ENCODE measurements at regions not wholly inside any gene's neighbourhood (a gene's known extent, or its start where the extent isn't known, plus 50 kb on each side); places are given as distances from the start of the nearest gene placed in this dataset.

DNA sequence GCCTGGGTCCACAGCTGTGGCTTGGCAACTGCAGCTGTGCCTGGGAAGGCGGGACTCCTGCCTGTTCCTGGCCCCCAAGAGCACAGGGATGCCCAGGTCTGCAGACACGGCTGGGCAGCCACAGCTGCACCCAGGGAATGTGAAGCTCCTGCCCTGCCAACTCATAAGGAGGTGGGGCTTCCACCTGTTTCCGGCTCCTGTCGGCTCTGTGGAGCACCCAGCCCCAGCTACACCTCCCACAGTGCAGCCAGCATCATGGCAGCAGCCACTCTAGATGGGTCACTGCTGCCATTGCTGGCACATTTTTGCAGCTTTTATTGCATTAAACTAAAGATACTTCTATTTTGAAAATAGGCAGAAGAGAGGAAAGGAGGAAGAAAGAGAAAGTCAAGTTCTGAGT lies 207.9 kb downstream of the SAMD5 start:
- no peak for DNase-seq

DNA sequence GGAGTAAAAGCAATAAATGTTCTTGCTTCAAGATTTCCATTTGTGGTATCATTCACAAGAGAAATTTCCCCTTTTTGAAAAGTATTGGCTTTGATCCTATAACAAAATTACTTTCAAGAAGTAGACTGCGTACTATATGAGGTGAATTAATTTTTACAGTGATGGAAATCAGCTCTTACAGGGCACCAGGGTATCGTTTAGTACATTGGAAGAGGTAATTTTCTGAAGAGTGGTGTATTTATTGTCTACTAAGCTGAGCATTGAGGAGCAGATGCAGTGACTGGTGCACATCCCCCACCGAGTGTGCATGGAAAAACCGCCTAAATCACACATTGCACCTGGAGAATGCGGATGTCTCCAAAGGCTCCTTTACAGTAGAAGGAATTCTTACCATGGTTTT lies 209.5 kb downstream of the SAMD5 start:
- no peak for DNase-seq

DNA sequence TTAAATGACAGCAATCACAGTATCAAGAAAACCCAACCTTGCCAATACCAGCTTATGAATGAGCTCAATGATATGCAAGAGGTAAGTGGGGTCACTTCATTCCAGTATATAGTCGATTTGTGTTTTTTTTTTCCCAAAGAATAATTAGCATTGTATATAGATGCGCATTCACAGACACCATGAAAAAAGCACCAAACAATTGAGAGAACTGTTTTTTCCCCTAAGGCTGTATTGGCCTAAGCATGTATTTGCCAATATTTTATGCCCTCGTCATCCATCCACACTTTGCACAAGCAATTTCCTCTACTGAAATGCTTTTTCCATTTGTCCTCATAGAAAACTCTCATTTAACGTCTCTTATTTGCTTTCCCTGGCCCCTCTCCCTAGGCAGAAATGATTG lies 213.7 kb downstream of the SAMD5 start:
- DNase-seq = no peak

DNA sequence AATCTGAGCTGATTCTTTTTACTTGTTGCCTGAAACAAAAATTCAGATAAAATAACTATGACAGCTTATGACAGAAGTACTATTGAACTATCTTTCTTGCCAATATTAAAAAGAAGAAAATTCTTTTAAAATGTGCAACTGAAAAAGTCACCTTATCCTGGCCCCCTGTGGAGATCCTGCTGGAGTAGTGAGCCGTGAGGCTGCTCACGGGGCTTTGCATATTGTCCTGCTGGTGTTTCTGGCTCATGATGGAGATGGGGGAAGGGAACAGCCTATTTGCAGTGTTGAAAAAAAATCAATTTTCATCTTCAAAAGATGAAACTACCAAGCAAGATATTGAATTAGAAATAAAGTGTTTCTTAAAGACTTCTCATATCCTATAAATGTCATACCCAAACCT lies 216.0 kb downstream of the SAMD5 start:
- DNase-seq = no peak

DNA sequence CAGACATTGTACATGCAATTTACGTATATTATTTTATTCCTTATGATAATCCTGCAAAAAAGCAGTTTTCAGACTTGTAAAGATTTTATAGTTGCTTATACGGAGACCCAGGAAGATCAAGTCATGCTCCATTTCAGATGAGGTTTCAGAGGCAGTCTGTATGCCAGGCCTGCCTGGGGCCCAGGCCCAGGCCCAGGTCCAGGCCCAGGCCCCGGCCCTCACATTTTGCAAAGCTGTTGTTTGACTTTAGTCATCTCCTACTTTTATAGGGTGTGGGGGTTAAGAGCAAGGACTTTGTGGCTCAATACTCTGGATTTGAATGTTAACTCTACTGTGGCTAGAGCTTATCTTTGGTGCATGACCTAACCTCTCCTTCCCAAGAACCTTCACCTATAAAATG lies 217.9 kb downstream of the SAMD5 start:
- DNase-seq = no peak

DNA sequence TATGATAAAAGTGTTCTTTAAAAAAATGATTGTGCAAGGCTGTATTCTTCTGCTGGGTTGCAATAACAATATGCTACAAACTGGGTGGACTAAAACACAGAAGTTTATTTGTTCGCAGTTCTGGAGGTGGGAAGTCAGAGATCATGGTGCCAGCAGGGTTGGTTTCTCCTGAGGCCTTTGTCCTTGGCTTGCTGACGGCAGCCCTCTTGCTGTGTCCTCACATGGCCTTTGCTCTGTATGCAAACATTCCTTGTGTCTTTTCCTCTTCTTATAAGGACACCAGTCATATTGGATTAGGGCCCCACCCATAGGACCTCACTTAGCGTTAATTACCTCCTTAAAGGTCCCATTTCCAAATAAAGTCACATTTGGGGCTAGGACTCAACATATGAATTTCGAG lies 220.4 kb downstream of the SAMD5 start:
- no peak for DNase-seq

DNA sequence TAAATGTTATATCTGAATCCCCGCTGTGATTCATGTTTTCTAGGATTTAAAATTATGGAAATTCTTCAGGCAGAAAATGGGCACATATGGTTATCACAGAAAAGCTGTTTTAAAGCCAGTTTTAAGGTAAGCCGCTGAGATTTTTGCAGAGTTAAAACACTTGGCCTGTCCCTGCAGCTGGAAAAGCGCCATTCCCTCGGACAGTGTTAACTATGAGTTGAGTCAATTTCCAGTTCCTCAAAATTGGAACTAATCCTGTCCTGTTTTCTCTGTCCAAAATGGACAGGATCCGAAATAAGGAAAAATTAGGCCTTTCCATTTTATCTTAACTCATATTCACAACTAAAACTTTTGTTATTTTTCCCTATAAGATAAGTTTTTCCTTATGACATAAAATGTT lies 225.2 kb downstream of the SAMD5 start:
- DNase-seq = no peak

DNA sequence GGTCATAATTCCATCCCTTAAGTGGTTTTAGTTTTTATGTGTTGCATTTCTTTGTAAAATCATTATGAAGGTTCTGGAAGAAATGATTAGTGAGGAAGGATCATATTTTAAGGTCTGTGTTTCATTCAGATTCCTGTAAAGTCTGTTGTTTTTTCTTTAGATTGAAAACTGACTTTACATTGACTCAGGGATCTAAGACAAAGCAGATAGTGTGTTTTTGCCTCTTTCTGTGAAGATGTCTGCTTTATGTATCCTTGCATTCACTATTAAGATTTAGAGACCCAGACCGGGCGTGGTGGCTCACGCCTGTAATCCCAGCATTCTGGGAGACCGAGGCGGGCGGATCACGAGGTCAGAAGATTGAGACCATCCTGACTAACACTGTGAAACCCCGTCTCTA lies 225.7 kb downstream of the SAMD5 start:
- DNase-seq = no peak

DNA sequence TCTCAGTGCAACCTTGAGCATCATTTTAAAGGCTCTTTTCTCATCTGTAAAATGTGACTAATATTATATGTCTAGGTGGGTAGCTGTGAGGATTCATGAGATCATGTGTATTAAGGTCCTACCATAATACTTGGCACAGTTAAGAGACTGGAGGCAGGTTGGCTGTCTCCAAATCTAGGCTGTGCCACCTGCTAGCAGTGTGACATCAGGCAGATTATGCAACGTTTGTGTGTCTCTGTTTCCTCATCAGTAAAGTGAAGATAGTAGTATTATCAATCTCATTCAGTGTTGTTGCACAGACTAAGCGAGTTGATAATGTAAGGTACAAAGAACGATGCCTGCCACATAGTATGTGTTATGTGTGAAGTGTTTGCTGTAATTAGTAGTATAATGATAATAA lies 227.4 kb downstream of the SAMD5 start:
- no peak for DNase-seq

DNA sequence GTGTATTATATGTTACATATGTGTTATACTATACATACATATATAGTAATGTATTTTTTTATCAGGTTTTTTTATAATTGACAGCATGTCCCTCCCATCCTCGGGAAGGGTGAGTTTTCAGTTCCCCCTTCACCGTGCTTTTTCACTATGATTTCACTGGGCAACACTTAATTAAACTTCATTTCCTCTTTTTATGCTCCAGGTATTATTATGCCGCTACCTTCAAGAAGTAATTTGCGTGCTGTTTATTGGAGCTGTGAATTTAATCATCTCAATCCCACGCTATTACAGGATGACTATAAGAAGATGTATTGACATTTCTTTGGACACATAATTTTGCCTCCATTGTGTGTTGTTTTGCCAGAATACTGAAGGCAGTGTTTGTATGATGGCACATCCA lies 228.6 kb downstream of the SAMD5 start:
- DNase-seq = no peak

DNA sequence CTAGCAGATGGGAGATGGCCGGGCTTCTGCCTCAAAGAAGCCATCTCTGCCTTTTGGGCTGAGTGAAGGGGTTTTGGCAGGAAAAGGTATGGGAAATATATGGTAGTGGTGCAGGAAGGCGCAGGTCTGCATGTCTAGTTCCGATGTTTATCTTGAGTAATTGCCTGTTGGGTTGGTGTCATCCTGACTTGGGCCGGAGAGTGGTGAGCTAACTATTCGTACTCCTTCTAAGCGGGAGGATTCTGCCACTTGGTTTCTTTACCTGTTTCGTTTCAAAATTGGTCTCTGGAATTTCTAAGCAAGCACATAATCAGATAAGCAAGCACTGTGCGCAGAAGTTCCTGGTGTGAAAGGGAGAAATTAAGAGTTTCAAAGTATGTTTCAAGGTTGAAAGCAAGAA lies 229.6 kb downstream of the SAMD5 start:
- no peak for DNase-seq

DNA sequence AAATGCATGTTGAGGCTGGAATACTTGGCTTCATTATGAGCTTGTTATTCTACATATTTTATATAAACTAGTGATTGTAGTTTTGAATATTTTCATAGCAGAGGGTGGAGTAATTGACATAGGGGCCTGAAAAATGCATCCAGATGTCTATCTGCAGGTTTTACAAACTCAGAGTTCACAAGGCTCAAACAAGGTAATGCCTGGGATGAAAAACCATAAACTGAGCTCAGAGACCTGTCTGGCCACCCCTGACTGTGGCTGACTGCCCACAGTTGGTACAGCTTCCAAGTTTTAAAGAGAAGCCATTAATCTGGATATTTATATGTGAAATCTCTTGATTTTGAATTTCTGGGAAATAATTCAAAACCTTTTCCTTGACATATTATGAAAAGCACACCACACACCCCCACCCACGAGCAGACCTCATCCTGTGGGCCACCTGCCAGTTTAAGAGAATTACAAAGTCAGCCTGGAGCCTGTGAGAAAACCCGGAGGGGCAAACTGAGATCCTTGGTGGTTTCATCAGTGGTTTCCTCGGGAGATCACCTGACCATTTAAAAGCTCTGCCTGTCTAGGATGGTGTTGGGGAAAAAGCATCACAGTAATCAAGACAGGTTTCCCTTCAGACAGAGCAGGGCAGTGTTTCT lies 230.1 kb downstream of the SAMD5 start:
- DNase-seq = no peak

DNA sequence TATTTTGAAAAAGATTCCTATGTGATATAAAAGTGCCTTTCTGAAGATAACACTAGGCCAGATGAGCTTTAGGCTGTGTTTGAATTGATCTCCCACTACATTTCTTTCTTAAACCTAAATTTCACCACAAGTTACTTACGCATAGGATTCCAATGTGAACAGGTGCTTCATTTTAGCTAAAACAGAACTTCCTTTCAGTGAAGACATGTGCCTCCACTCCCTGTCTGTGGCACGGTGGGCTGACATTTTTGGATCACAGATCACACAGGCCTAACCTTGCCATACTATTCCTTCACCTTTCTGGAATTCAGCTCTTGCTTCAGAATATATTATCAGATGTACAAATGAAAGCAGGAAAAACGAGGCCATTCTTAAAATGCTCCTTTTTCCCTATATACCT lies 231.8 kb downstream of the SAMD5 start:
- no peak for DNase-seq

DNA sequence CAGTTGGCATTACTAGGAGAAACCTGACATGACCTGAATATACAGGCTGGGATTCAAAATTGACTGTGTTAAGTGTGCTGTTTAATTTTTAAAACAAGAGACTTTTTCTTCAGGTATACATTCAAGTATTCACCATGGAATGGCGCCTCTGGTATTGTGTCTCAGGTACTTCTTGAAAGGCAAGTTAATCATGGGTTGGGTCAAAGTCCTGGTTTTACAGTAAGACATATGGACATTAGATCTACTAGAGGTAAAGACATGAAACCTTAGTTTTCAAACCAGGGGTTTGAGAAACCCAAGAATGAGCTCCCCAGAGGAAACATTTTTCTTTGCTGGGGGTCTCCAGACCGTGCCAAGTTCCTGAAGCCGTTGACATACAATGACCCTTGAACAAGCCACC lies 232.4 kb downstream of the SAMD5 start:
- DNase-seq = no peak

DNA sequence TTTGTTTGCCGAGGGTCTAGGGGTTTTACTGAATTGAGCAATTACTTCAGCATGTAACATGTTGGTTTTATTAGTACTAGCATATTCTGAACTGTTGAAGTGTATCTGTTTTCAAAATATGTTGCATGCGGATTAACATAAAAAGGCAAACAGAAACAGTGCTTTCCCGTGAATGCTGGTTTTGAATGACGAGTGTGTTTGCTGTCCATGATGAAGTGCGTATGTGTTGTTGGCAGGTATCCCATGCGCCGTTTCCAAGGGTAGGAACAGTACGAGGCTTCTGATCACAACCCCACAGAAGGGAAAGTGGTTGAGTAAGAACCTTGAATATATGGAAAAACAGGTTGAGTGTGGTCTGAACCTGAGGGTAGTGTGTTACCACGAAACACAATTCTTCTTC lies 232.9 kb downstream of the SAMD5 start:
- no peak for DNase-seq

DNA sequence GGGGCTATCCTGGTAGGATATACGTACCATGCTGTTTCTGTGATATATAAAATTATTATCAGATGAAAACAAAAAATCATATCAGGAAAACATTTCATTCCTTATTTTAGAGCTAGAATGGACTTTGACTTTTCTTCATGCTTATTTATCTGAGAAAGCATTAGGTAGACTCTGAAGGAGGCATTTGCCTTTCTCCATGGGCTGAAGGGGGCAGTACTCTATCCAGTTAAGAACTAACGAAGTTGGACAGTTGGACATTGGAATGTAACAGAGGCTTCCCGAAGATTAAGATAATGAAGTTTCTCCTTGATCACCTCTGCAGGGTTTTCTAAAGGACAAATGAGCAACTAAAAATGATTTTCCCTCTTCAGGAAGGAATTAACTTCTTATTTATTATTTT lies 233.9 kb downstream of the SAMD5 start:
- no peak for DNase-seq

DNA sequence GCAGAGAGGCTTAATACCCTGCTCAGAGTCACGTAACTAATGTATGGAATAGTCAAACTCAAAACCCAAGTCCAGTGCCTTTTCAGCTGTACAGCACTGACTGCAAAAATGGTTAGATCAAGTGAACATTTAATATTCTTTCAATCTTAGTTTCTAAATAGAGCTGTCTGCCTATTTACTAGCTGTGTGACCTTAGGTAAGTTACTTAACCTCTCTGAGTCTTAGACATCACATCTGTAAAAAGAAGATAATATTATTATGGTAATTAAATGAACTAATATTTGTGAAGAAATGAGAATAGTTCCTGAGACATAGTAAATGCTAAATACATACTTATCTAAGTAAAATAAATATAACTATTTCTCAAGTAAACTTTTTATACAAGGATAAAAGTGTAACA lies 235.5 kb downstream of the SAMD5 start:
- DNase-seq = no peak

DNA sequence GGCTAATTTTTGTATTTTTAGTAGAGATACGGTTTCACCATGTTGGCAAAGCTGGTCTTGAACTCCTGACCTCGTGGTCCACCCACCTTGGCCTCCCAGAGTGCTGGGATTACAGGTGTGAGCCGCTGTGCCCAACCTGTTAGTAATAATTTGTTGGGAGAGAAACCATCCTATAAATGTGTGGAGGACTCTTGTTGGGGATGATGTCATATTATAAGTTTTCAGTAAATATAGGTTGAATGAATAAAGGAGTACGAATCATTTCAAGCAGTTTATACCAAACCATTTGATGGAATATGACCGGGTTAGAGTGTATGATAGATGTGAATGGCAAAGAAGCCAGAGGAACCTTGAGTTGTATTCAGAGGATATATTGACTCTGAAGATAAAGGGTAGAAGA lies 240.8 kb downstream of the SAMD5 start:
- DNase-seq = no peak

DNA sequence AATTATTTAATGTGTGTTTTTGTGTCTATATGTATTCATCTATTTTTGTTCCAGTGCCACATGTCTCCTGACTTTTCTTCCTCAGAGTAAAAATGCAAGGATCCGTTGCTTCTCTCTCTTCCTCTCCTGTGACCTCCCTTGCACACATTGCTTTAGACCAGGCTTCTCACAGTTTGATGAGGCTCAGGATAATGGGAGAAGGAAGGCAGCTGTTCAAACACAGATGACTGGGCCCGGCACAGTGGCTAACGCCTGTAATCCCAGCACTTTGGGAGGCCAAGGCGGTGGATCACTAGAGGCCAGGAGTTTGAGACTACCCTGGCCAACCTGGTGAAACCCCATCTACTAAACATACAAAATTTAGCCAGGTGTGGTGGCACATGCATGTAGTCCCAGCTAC lies 241.9 kb downstream of the SAMD5 start:
- no peak for DNase-seq

DNA sequence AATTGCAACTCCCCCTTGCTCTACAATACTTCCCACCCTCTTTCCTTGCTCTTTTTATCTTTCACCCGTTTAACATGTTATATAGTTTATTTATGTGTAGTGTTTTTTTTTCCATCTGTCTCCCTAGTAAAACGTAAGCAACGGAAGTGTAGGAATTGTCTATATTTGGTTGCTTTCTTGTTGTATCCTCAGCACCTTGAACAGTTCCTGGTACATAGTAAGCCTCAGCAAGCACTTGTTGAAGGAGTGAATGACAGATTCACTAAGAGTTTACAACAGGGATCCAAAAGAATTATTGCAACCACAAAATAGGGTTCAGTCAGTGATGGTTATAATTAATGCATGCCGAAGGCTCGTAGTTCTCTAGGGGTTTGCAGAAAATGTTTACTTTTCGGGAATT lies 242.7 kb downstream of the SAMD5 start:
- no peak for DNase-seq

DNA sequence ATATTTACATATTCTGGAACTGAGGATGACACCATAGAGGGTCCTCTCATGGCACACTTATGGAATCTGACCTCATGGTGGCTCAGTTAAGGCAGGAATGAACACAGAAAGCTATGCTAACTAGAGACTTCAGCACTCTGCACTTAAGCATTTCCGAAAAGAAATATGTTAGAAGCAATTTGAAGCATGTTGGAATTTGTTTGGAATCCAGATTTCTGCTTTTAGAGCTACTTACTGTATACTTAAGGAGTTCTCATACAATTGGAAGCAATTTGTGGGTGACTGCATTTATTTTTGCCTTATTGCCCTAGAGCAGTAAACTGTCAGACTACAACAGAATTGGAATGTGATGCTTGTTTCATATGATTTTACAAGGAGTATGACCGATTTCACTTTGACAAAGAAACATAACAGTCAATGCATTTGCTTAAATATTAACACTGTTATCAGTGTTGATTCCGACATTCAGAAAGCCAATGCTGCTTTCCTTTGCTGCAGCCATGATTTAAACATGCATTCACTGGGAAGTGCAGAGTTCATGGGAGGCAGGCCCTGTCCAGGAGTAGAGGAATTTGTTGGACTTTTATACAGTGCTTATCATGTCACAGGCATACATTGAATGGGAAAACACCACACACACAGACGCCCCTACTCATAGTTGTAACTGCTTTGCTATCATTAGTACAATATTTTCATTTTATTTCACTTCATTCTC lies 244.4 kb downstream of the SAMD5 start:
- DNase-seq = no peak

DNA sequence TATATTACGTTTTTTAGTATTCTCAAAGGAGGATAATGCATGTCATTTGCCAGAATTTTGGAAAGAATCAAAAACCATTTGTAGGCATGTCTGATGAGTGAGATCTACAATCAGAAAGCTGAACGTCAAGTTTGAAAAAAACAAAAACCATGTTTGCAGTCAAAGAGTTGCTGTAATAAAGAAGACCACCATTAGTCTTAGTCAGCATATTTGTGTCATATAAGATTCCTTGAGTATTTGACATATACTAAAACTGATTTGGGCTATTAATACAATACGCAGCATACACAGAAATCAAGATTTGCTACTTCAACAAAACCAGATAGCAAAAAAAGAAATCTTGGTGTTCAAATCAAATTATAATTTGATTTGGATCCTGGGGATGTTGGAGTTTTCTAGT lies 247.5 kb downstream of the SAMD5 start:
- DNase-seq = no peak

DNA sequence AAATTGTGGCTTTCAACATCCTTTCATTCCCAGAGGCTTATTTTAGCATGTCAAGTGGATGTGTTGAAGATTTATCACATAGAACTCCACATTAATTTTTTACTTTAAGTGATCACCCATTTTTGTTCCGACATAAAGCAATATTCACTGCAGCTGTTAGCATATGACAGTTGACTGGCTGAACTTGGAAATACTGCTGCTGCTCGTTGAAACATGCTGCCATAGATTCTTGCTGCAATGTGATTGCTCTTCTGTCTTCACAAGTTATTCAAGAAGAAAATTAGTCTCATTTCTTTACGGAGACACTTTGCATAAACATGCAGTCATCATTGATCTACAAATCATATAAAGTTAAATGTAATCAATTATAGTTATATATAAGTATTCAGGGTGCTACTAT lies 248.4 kb downstream of the SAMD5 start:
- DNase-seq = no peak

DNA sequence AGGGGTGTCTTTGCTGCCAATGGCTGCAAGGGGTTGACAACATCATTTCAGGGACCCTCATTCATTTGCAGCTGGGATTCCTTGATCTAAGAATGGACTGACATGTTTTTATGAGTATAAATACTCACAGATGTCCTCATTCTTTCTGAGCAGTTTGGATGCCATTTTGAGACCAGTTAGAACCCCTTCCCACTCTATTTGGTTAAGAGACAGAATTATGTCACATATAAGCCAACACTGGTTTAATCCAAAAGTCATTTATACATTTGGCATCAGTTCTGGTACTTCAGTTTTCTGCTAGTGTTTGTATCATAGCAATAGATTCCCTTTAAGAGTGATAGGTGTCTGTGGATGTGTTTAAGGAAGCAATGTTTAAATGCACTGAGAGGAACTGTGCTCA lies 248.8 kb downstream of the SAMD5 start:
- DNase-seq = no peak

DNA sequence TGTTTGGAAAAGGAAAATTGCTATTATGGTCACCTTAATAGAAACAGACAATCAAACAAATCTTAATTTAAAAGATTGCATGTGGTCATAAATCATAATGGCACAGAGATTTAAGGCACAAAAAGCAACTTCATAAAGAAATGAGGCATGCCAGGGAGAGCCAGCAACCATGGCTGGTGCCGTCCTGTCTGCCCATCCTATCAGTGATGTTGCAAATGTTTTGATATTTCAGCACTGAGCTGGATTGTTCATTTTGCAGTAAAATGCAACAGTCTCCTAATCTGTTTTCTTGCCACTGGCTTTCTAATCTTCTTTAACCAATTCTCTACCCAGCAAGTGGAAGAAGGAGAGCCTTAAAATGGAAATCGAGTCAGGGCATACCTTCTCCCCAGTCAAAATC lies 249.8 kb downstream of the SAMD5 start:
- no peak for DNase-seq
